HG02973 (cell line): ENCODE measurements at regions not wholly inside any gene's neighbourhood (a gene's known extent, or its start where the extent isn't known, plus 50 kb on each side); places are given as distances from the start of the nearest gene placed in this dataset.
"Not testable (repeated sequence)": the region's sequence is repeated elsewhere in the genome, so short reads cannot be mapped to it uniquely, and the experiment has no call there.

ENCODE experiments used
- ATAC-seq: cut with Tn5 transposase; IDR thresholded peaks from one replicate; pipeline ENCODE4 v1.9.1; 2021; ENCODE audit warnings: moderate library complexity; ENCODE audit not compliant: unreplicated experiment

- ATAC-seq: no peak
These were observed 127.3 kb upstream of the TACR1 start for GRCh38 chr2:75326645-75327044.

GRCh38 chr2:75325594-75325993 is 126.3 kb upstream of the TACR1 start:
- ATAC-seq: no peak

DNA sequence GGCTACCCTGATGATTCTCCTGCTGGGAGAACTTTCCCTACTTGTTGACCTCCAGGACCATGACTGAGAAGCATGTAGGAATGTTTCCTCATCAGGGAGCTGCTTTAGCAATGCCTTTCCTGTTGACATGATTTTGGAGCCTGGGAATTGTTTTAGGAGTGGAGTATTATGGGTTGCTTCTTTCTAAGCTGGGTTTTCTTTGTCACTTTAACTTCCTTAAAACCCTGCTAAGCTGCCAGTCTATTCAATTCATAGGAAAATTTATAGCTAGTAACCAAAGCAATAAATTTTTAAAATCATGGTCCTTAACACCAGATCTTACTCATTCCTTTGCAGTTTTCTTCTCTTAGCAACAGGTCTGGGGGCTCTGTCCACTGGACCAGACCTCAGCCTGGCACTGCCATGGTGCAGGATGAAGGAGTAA is 125.6 kb upstream of the TACR1 start:
- no peak for ATAC-seq

GRCh38 chr2:75324141-75324540 is 124.8 kb upstream of the TACR1 start:
- ATAC-seq: no peak

DNA sequence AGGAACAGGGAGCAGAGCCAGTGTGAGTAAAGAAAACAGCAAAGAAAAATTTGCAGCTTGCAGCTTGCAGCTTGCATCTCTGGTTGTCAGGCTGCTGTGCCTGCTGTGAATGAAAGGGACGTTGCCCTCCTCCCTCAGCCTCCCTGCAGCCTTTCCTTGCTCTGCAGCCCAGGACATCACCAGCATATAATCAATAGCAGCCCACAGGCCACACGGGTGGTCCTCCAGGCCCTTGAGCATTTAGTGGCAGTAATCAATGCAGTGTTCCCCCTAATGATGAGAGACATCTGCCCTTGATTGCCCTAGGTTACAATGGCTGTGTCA is 122.2 kb upstream of the TACR1 start:
- no peak for ATAC-seq

DNA sequence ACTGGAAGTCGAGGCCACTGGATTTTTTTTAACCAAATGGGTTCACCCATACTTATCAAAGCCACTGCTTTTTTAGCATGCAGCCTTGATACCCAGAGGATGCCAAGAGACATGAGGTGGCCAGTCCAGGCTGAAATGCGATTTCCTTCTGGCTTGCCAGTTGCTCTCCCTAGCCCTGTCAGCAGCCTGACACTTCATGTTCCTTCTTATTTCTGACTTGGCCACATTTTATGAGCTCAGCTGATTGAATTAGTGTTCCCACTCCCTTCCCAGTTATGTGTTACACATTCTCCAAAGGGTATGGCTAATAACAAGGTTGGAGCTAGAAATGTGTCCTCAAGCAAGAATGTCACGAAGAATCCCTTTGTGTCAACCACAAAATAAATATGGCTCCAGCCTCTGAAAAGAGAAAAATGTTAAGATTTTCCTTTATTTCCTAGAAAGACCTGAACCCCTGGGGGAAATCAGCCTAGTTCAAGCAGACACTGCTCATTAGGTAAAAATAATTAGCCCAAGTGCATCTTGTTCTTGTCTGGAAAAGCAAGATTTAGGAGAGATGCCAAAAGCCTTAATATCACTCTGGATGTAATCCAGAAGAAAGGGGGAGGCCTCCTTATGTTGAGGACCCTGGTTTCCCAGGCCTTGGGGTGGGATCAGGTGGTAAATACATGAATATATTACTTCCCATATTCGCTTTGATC is 121.7 kb upstream of the TACR1 start:
- ATAC-seq: no peak

- no peak for ATAC-seq
These were observed 120.6 kb upstream of the TACR1 start for GRCh38 chr2:75319951-75320350.

DNA sequence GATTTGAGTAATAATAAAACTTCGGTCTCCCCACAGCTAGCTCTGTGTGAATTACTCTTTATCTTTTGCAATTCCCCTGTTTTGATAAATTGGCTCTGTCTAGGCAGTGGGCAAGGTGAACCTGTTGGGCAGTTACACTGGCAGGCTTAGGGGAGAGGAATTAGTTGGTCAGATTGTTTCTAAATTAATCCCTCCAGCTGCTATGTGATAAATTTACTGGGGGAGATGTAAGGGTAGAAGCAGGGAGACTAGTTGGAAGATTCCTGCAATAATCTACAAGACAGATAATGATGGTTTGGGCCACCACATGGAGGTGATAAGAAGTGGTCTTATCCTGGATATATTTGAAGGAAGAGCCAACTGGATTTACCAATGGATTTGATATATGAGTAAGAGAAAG is 118.5 kb upstream of the TACR1 start:
- no peak for ATAC-seq

DNA sequence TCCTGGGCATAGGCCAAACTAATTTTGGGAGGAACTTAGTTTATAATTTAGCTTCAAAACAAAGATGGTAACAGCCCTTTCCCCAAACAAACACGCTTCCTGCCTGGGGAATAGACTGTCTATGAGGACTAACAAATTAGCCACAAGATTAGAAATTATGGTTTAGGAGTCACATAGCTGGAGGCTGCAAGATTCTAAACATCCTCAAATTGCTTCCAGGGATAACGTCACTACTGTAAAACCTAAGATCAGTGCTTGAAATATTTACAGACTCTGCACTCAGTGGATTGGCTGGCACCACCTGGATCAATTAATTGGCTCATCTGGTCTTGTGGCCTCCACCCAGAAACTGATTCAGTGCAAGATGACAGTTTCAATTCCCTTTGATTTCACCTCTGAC is 118.0 kb upstream of the TACR1 start:
- no peak for ATAC-seq

DNA sequence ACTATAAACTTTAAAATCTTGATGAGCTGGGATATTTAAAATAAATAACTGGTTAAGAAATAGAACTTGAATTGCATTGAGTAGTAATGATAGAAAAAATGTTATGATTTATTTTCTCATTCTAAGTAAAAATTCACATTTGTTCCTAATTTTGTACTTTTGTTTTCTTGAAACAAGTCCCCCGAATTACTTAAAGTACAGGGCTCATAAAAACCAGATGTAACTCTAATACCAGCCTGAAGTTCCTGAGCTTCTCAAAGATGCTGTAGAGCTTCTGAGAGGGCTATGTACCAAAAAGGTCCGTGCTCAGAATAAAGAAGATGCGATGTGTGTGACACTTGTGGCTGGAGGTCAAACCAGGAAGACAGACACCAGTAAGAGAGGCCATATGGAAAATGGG is 116.1 kb upstream of the TACR1 start:
- ATAC-seq: no peak

- peak; percentile 100 for ATAC-seq
These were observed 112.7 kb upstream of the TACR1 start for GRCh38 chr2:75311993-75312392.

GRCh38 chr2:75311521-75311920 is 112.2 kb upstream of the TACR1 start:
- ATAC-seq: no peak

DNA sequence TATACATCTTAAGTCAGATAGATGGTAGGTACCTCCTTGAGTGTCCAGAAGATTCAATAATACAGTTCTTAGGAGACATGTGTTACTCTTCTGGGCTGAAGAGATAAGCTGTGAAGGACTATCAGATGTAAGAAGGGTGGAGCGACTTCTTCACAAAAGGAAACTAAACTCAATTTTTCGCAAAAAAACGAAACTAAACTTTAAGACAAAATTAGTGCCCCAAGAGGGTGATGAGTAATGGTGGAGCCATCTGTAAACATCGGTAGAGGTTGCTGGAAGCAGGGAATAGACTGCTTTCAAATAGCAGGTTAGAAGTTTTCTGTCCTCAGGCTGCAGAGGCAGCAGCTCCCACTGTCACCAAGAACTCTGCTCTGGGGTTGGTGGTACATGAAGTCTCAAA is 111.6 kb upstream of the TACR1 start:
- no peak for ATAC-seq

DNA sequence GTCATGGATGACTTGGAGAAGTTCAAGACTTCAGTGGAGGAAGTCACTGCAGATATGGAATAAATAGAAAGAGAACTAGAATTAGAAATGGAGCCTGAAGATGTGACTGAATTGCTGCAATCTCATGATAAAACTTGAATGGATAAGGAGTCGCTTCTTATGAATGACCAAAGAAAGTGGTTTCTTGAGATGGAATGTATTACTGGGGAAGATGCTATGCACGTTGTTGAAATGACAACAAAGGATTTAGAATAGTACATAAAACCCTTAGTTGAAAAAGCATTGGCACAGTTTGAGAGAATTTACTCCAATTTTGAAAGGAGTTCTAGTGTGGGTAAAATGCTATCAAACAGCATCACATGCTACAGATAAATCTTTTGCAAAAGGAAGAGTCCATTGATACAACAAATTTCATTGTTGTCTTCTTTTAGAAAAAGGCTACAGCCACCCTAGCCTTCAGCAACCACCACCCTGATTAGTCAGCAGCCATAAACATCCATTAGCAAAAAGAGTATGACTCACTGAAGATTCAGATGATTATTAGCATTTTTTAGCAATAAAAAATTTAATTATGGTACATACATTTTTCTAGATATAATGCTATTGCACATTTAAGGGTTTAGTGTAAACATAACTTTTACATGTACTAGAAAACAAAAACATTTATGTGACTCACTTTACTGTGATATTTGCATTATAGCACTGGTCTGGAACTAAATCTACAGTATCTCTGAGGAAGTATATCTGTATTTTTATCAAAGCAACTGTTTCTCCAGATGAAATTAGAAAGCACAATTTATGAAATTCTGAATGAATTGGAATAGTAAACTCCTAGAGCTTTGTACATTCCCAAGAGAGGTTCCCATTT is 110.5 kb upstream of the TACR1 start:
- no peak for ATAC-seq

DNA sequence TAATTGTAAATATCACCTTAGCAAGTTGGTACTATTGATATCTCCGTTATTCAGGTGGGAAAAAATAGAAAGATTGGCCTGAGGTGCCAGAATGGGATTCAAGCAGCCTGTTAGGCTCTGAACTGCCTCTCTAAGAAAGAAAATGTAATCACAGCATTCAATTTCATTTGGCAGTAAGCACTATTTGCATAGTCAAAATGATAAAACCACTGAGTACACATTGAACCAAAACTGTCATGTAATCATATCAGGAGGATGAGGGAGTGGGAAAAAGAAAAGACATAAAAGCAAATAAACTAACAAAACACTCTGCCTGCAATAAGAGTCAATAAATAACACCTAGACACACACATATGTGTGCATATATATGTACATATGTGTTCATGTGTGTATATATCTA is 103.9 kb upstream of the TACR1 start:
- no peak for ATAC-seq

DNA sequence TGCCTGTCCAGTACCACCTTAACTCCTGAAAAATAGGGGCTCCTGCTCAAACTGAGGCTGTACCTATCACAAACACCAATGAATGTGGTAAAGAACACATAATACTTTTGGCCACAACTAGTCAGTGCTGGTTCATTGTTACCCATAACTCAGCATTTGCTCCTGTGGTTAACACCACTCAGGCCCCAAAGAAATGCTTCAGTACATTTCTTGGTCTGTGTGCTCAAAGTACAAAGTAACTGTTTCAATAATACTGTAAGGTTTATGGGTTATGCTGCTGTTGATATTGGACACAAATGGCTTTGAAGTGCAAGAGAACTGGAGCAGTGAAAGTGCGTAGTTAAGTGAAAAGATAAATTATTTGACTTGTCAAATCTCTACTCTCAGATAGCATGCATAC is 95.0 kb upstream of the TACR1 start:
- no peak for ATAC-seq

DNA sequence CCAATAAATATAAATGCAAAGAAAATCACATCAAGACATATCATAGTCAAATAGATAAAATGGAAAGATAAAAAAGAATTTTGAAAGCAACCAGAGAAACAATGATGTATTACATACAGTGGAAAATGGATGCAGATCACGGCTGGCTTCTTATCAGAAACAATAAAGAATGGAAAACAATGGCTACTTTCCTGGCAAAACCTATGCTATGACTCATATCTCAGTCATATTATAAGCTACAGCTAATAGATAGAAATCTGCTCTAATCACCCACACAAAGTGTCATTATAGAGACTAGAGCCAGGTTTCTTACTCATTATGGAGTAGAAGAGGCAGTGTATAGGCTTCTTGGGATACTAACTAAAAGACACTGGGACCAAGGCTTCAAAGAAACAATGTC is 93.5 kb upstream of the TACR1 start:
- ATAC-seq: no peak

DNA sequence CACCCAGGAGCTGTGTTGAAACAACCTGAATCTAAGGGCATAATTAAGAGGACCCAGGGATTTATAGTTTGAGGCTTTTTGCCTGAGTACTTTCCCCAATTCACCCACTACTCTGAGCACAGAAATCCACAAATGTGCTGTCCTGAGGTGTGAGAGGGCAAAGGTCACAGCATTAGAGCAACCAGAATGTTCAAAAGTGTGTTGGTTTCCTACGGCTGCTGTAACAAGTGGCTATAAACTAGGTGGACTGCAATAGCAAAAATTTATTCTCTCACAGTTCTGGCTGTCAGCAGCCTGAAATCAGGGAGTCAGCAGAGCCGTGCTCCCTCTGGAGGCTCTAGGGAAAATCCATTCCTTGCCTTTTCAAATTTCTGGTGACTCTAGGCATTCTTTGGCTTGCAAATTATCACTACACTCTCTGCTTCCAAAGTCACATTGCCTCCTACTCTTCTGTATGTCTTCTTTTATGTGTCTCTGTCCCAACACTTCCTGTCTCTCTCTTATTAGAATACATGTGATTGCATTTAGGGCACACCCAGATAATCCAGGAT is 91.4 kb upstream of the TACR1 start:
- ATAC-seq: no peak

- no peak for ATAC-seq
These were observed 90.5 kb upstream of the TACR1 start for GRCh38 chr2:75289771-75290170.

GRCh38 chr2:75289178-75289577 is 89.9 kb upstream of the TACR1 start:
- not testable (repeated sequence) for ATAC-seq

DNA sequence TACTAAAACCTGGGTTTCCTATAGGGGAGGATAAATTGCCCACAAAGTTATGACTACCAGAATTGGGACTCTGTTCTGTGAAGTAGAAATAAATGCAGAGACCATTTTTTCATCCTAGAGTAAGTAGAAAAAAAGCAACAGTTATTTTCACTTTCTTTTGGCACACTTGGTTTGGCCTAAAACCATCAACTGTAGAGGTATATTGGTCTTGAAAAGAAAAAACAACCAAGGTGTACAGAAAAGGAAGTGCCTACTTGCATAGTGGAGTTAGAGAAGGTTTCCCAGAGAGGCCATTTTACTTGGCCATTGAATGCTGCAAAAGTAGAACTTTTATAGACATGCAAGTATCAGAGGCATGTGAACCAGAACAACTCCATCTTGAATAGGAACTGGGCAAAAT is 89.4 kb upstream of the TACR1 start:
- ATAC-seq: no peak

- ATAC-seq: peak; percentile 61
These were observed 88.5 kb upstream of the TACR1 start for GRCh38 chr2:75287624-75288316.
